Lower lobe of right lung (tissue), 2 donors: ENCODE measurements at regions not wholly inside any gene's neighbourhood (a gene's known extent, or its start where the extent isn't known, plus 50 kb on each side); places are given as distances from the start of the nearest gene placed in this dataset.

Source experiments
- ATAC-seq, 2 donors: fragments of 200-7000 bp; cut with Tn5 transposase; one replicate each; pipeline ENCODE4 v1.9.1; 2020 to 2022; ENCODE audit warnings: mild to moderate bottlenecking in 2 of 2, moderate library complexity in 2 of 2
- DNase-seq: peaks from one replicate; pipeline ENCODE4 v3.0.0-alpha.2; 2020
- H3K27ac ChIP-seq: fragments of 200-600 bp; one replicate; pipeline ENCODE4 v1.8.0; 2022
- H3K27me3 ChIP-seq: fragments of 200-600 bp; one replicate; pipeline ENCODE4 v1.8.0; 2022; ENCODE audit warnings: low read depth
- H3K36me3 ChIP-seq: fragments of 200-600 bp; one replicate; pipeline ENCODE4 v1.8.0; 2022; ENCODE audit warnings: mild to moderate bottlenecking
- H3K4me1 ChIP-seq: fragments of 200-600 bp; one replicate; pipeline ENCODE4 v1.8.0; 2022
- H3K4me3 ChIP-seq: fragments of 200-600 bp; one replicate; pipeline ENCODE4 v1.8.0; 2022; ENCODE audit warnings: mild to moderate bottlenecking
- H3K9me3 ChIP-seq: fragments of 200-600 bp; one replicate; pipeline ENCODE4 v1.8.0; 2022
- CTCF ChIP-seq: fragments of 200-600 bp; IDR thresholded peaks from one replicate; pipeline ENCODE4 v1.8.0; 2022; ENCODE audit warnings: antibody characterized with exemption, mild to moderate bottlenecking
- intact Hi-C: fragments of 100-400 bp; cut with DNase I; formaldehyde crosslinking; loops from one replicate; pipeline ENCODE4 v1.11.0; 2022
- donor health status: DM: no; HTN: yes; CAD: no; lungs with severe emphysema.

- intact Hi-C loops = no loop called here
Observed at GRCh38 chr3:35336601-35337000, 302.7 kb upstream of the ARPP21 start.

GRCh38 chr3:35338186-35338585 is 301.1 kb upstream of the ARPP21 start:
- ATAC-seq (no peak), DNase-seq (no peak)
- Histone ChIP-seq H3K4me1 (no peaks in the 10 kb centered on the region), H3K9me3 (no peaks in the 10 kb centered on the region), H3K27ac (no peak overlapping the region), H3K36me3 (no peaks in the 10 kb centered on the region), H3K4me3 (no peak overlapping the region), H3K27me3 (no peaks in the 10 kb centered on the region)
- TF ChIP-seq CTCF = no peak
- intact Hi-C loops = no loop called here

More at GRCh38 chr3:35336601-35337000, 302.7 kb upstream of the ARPP21 start:
- no peaks in the 10 kb centered on the region for H3K4me1 ChIP-seq
- H3K27me3 ChIP-seq = no peaks in the 10 kb centered on the region
- H3K4me3 ChIP-seq = no peak overlapping the region
- no peaks in the 10 kb centered on the region for H3K36me3 ChIP-seq
- DNase-seq = no peak
- no peak overlapping the region for H3K27ac ChIP-seq
- TF ChIP-seq CTCF = no peak
- no peaks in the 10 kb centered on the region for H3K9me3 ChIP-seq
- no peak for ATAC-seq

GRCh38 chr3:35380196-35380595 is 259.1 kb upstream of the ARPP21 start:
- no peaks in the 10 kb centered on the region for H3K27me3 ChIP-seq
- no peak overlapping the region for H3K4me3 ChIP-seq
- no peaks in the 10 kb centered on the region for H3K4me1 ChIP-seq
- TF ChIP-seq CTCF = no peak
- ATAC-seq = no peak
- H3K36me3 ChIP-seq = no peaks in the 10 kb centered on the region
- no peak overlapping the region for H3K27ac ChIP-seq
- DNase-seq = no peak
- intact Hi-C loops = no loop called here
- H3K9me3 ChIP-seq = no peaks in the 10 kb centered on the region

GRCh38 chr3:35383216-35383615 is 256.1 kb upstream of the ARPP21 start:
- DNase-seq = no peak
- no peak overlapping the region for H3K27ac ChIP-seq
- no peak overlapping the region for H3K4me3 ChIP-seq
- intact Hi-C loops = no loop called here
- no peaks in the 10 kb centered on the region for H3K36me3 ChIP-seq
- H3K27me3 ChIP-seq = no peaks in the 10 kb centered on the region
- no peak for TF ChIP-seq CTCF
- ATAC-seq = no peak
- no peaks in the 10 kb centered on the region for H3K9me3 ChIP-seq
- no peaks in the 10 kb centered on the region for H3K4me1 ChIP-seq

- intact Hi-C loops = no loop called here
- H3K27ac ChIP-seq = no peak overlapping the region
- H3K27me3 ChIP-seq = no peaks in the 10 kb centered on the region
- ATAC-seq (no peak), DNase-seq (no peak)
- no peaks in the 10 kb centered on the region for H3K4me1 ChIP-seq
- no peak for TF ChIP-seq CTCF
- H3K9me3 ChIP-seq = no peaks in the 10 kb centered on the region
- no peaks in the 10 kb centered on the region for H3K36me3 ChIP-seq
- no peak overlapping the region for H3K4me3 ChIP-seq
Observed at GRCh38 chr3:35383719-35384555, 255.4 kb upstream of the ARPP21 start.
